Brain microvascular endothelial cell (primary cell): ENCODE measurements at regions not wholly inside any gene's neighbourhood (a gene's known extent, or its start where the extent isn't known, plus 50 kb on each side); places are given as distances from the start of the nearest gene placed in this dataset.

Experiments
- DNase-seq: peaks from one replicate; pipeline ENCODE4 v3.0.0-alpha.2; 2020
- H3K27ac ChIP-seq: fragments of 250-450 bp; sonication (Bioruptor Pico); 2 replicates; pipeline ENCODE4 v1.5.1; 2020; ENCODE audit warnings: mild to moderate bottlenecking, moderate library complexity
- H3K27me3 ChIP-seq: fragments of 250-450 bp; sonication (Bioruptor Pico); replicated peaks from 2 replicates; pipeline ENCODE4 v1.5.1; 2020; ENCODE audit warnings: mild to moderate bottlenecking
- H3K36me3 ChIP-seq: fragments of 250-450 bp; sonication (Bioruptor Pico); replicated peaks from 2 replicates; pipeline ENCODE4 v1.5.1; 2020; ENCODE audit warnings: mild to moderate bottlenecking
- H3K4me3 ChIP-seq: 2 replicates; pipeline ENCODE4 v1.5.1; 2011; ENCODE audit warnings: low read depth, mild to moderate bottlenecking, control low read depth, low read length, moderate library complexity
- CTCF ChIP-seq: IDR thresholded peaks from 2 replicates; pipeline ENCODE4 v1.5.1; 2011; ENCODE audit warnings: low read depth, mild to moderate bottlenecking, moderate library complexity, low read length, control low read depth, inconsistent platforms; ENCODE audit errors: missing control alignments
- in situ Hi-C: cut with HindIII; loops from 2 replicates; pipeline ENCODE4 v1.10.0; 2017; ENCODE audit warnings: low sequenced_read_pairs, low pct_ligation_motif_present

GRCh38 chr3:79866162-79866561 is 98.4 kb upstream of the ROBO1 start:
- TF ChIP-seq CTCF: no peak
- DNase-seq: no peak
- Histone ChIP-seq H3K27me3 (no peaks in the 10 kb centered on the region), H3K4me3 (no peak overlapping the region), H3K36me3 (no peaks in the 10 kb centered on the region), H3K27ac (no peak overlapping the region)
- in situ Hi-C loops: no loop called here

GRCh38 chr3:79864077-79864476 is 96.3 kb upstream of the ROBO1 start:
- H3K4me3 ChIP-seq: no peak overlapping the region
- no peak for DNase-seq
- no peaks in the 10 kb centered on the region for H3K27me3 ChIP-seq
- no peak for TF ChIP-seq CTCF
- in situ Hi-C loops: no loop called here
- H3K27ac ChIP-seq: no peak overlapping the region
- no peaks in the 10 kb centered on the region for H3K36me3 ChIP-seq

DNA sequence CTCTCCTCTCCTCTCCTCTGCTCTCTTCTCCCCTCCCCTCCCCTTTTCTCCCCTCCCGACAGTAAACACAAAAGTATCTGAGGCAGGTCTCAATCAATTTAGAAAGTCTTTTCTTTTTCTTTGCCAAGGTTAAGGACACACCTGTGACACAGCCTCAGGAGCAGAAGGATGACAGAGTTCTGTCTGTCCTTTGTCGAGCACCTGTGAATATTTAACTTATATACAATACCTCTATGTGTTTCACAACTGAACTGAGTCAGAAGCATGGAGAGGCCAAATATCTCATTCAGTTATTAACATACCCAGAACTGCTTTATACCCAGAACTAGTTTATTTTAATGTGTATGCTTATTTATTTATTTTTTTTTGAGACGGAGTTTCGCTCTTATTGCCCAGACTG is 81.1 kb upstream of the ROBO1 start:
- H3K27me3 ChIP-seq: no peaks in the 10 kb centered on the region
- no peaks in the 10 kb centered on the region for H3K36me3 ChIP-seq
- no peak for DNase-seq

GRCh38 chr3:79847928-79848327 is 80.1 kb upstream of the ROBO1 start:
- DNase-seq: no peak
- H3K27me3 ChIP-seq: no peaks in the 10 kb centered on the region
- in situ Hi-C loops: no loop called here
- H3K36me3 ChIP-seq: no peaks in the 10 kb centered on the region
- H3K27ac ChIP-seq: peak overlapping the region; percentile 22
- no peak overlapping the region for H3K4me3 ChIP-seq
- TF ChIP-seq CTCF: no peak

More for the DNA sequence above, 81.1 kb upstream of the ROBO1 start:
- no peak overlapping the region for H3K4me3 ChIP-seq
- in situ Hi-C loops: no loop called here
- no peak overlapping the region for H3K27ac ChIP-seq
- no peak for TF ChIP-seq CTCF

GRCh38 chr3:79846148-79846933 is 78.5 kb upstream of the ROBO1 start:
- H3K27ac ChIP-seq: no peak overlapping the region
- no peak for DNase-seq
- in situ Hi-C loops: no loop called here
- TF ChIP-seq CTCF: peak; percentile 58
- no peak overlapping the region for H3K4me3 ChIP-seq
- H3K36me3 ChIP-seq: no peaks in the 10 kb centered on the region
- no peaks in the 10 kb centered on the region for H3K27me3 ChIP-seq

DNA sequence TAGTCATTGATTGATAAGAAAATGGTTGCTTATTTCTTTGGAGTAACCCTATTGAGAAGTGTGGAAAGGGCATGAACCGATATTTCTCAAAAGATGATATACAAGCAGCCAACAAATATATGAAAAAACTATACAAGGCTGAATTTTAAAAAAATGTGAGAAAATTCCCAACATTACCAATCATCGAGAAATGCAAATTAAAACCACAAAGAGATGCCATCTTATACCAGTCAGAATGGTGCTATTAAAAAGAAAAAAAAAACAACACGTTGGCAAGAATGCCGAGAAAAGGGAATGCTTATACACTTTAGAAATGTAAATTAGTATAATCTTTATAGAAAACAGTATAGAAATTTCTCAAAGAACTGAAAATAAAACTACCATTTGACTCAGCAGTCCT is 77.7 kb upstream of the ROBO1 start:
- TF ChIP-seq CTCF: no peak
- in situ Hi-C loops: no loop called here
- no peaks in the 10 kb centered on the region for H3K36me3 ChIP-seq
- no peaks in the 10 kb centered on the region for H3K27me3 ChIP-seq
- DNase-seq: no peak
- H3K4me3 ChIP-seq: no peak overlapping the region
- H3K27ac ChIP-seq: no peak overlapping the region
